ENCODE measurements at regions not wholly inside any gene's neighbourhood (a gene's known extent, or its start where the extent isn't known, plus 50 kb on each side); places are given as distances from the start of the nearest gene placed in this dataset.

DNA sequence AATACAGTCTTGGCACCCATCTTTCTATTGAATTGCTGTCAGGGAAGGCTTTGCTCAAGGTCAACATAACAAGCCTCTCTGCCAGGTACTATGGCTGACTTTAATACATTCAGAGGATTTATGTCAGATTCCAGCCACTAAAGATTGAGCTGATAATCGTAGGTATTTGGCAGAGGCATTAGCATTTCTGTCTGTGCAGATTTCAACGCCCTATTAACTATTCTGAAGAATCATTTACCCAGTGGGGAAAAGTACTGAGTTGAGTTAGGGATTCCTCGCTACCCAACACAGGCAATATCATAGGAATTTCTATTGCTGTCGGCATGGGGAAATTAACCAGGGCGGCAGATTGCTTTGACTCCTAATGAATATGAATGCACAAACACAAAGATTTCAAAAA lies 233.7 kb upstream of the SPTLC3 start:
- TF ChIP-seq, protein P1, sequence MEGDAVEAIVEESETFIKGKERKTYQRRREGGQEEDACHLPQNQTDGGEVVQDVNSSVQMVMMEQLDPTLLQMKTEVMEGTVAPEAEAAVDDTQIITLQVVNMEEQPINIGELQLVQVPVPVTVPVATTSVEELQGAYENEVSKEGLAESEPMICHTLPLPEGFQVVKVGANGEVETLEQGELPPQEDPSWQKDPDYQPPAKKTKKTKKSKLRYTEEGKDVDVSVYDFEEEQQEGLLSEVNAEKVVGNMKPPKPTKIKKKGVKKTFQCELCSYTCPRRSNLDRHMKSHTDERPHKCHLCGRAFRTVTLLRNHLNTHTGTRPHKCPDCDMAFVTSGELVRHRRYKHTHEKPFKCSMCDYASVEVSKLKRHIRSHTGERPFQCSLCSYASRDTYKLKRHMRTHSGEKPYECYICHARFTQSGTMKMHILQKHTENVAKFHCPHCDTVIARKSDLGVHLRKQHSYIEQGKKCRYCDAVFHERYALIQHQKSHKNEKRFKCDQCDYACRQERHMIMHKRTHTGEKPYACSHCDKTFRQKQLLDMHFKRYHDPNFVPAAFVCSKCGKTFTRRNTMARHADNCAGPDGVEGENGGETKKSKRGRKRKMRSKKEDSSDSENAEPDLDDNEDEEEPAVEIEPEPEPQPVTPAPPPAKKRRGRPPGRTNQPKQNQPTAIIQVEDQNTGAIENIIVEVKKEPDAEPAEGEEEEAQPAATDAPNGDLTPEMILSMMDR (IDR thresholded peaks at IDR 0.05; ENCODE audit: poor library complexity) = no peak
- no peak for TF ChIP-seq EZH2phosphoT487 (IDR thresholded peaks at IDR 0.05; ENCODE audit: low read depth, severe bottlenecking, unreplicated experiment)

All from hepatocyte (in vitro differentiated cells).